ENCODE measurements at regions not wholly inside any gene's neighbourhood (a gene's known extent, or its start where the extent isn't known, plus 50 kb on each side); places are given as distances from the start of the nearest gene placed in this dataset.

DNA sequence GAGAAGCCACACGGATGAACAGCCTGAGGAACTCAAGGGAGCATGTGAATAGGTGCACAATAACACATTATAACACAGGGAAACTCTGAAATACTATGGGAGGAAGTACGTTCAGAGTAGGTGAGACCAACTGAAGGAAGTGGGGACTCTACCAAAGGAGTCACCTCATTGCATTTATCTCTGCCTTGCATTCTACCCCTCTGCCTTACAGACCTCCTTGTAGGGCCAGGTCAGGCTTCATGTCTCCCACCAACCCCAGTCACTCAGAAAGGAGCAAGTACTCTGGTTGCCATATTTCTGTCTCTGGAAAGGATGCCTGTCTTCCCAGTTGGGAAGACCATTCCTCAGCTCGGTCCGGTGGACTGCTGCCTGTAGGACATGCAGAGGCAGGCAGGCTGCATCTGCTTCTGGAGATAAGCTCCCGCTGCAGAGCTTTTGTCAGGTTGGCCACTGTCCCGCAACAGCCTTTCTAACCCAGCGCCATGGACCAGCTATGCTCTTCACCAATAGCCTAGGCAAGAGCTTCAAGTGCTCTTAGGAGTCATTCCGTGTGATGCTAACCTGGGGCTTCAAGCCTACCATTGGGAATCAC, 51.6 kb upstream of the ASIP start:
- TF ChIP-seq, protein P1, sequence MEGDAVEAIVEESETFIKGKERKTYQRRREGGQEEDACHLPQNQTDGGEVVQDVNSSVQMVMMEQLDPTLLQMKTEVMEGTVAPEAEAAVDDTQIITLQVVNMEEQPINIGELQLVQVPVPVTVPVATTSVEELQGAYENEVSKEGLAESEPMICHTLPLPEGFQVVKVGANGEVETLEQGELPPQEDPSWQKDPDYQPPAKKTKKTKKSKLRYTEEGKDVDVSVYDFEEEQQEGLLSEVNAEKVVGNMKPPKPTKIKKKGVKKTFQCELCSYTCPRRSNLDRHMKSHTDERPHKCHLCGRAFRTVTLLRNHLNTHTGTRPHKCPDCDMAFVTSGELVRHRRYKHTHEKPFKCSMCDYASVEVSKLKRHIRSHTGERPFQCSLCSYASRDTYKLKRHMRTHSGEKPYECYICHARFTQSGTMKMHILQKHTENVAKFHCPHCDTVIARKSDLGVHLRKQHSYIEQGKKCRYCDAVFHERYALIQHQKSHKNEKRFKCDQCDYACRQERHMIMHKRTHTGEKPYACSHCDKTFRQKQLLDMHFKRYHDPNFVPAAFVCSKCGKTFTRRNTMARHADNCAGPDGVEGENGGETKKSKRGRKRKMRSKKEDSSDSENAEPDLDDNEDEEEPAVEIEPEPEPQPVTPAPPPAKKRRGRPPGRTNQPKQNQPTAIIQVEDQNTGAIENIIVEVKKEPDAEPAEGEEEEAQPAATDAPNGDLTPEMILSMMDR (conservative IDR thresholded peaks at IDR 0.05; ENCODE audit: low read length) = no peak
- no peak for TF ChIP-seq EZH2phosphoT487 (IDR thresholded peaks at IDR 0.05; ENCODE audit: borderline replicate concordance, low read depth, low read length)
